GM12875 (cell line): ENCODE measurements at regions not wholly inside any gene's neighbourhood (a gene's known extent, or its start where the extent isn't known, plus 50 kb on each side); places are given as distances from the start of the nearest gene placed in this dataset.

ENCODE experiments used
- H3K4me3 ChIP-seq: one replicate; pipeline ENCODE4 v1.5.1; 2011; ENCODE audit warnings: low read depth, low read length, control low read depth
- TF ChIP-seq, protein P1 (sequence below): IDR thresholded peaks from 2 replicates; pipeline ENCODE4 v1.5.1; 2011; ENCODE audit warnings: low read depth, mild to moderate bottlenecking, control low read depth, inconsistent platforms, low read length, moderate library complexity, borderline replicate concordance; ENCODE audit not compliant: insufficient read depth

DNA sequence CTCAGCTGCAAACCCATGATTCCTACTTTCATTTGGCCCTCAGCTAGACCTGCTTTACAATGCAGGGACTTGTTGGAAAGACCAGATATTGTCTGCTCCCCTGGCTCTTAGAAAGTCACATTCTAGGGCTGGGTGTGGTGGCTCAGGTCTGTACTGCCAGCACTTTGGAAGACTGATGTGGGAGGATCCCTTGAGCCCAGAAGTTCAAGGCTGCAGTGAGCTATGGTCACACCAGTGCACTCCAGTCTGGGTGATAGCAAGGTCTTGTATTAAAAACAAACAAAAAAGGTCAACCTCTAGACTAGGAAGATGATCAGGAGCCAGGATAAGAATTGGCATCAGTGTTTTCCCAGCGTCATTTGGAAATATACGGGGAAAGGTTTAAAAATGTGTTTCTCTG is 145.8 kb downstream of the PALM2AKAP2 start:
- no peak overlapping the region for H3K4me3 ChIP-seq
- TF ChIP-seq, protein P1, sequence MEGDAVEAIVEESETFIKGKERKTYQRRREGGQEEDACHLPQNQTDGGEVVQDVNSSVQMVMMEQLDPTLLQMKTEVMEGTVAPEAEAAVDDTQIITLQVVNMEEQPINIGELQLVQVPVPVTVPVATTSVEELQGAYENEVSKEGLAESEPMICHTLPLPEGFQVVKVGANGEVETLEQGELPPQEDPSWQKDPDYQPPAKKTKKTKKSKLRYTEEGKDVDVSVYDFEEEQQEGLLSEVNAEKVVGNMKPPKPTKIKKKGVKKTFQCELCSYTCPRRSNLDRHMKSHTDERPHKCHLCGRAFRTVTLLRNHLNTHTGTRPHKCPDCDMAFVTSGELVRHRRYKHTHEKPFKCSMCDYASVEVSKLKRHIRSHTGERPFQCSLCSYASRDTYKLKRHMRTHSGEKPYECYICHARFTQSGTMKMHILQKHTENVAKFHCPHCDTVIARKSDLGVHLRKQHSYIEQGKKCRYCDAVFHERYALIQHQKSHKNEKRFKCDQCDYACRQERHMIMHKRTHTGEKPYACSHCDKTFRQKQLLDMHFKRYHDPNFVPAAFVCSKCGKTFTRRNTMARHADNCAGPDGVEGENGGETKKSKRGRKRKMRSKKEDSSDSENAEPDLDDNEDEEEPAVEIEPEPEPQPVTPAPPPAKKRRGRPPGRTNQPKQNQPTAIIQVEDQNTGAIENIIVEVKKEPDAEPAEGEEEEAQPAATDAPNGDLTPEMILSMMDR = no peak

DNA sequence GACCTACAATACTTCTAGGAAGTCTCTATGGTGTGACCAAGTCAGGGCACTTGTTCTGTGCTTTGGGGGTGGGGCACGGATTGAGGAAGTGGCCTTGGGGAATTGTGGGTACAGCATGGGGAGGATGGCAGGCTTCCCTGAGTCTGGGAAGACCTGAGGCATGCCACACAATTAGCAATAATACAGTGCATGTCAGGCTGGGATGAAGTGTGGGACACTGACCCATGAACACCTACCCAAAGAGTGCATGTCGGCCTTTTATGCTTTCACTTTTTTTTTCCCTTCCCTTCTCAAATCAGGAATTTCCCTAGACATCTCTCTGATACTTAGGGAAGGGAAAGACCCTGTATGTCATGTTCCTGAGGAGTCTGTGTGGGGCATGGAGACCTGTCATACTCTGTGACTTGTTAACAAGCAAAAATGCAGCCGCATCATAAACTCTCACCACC is 146.4 kb downstream of the PALM2AKAP2 start:
- TF ChIP-seq, protein P1 = no peak
- H3K4me3 ChIP-seq = no peak overlapping the region

DNA sequence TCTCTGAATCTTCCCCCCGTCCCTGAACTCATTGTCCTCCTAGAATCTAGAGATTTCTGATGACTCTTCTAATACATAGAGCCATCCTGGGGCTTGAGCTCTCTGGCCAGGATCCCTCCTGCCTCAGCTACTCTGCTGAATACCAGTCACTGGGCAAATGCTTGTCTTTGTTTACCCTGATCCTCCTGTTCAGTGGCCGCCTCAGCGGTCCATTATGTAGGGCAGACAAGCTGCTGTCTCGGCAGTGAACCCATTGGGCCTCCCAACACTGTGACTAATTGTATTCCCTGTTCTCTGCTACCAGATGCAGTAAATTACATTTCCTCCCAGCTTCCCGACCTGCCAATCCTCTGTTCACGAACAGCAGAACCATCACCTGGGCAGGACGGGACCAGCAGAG is 151.6 kb downstream of the PALM2AKAP2 start:
- no peak overlapping the region for H3K4me3 ChIP-seq
- TF ChIP-seq, protein P1 = no peak

DNA sequence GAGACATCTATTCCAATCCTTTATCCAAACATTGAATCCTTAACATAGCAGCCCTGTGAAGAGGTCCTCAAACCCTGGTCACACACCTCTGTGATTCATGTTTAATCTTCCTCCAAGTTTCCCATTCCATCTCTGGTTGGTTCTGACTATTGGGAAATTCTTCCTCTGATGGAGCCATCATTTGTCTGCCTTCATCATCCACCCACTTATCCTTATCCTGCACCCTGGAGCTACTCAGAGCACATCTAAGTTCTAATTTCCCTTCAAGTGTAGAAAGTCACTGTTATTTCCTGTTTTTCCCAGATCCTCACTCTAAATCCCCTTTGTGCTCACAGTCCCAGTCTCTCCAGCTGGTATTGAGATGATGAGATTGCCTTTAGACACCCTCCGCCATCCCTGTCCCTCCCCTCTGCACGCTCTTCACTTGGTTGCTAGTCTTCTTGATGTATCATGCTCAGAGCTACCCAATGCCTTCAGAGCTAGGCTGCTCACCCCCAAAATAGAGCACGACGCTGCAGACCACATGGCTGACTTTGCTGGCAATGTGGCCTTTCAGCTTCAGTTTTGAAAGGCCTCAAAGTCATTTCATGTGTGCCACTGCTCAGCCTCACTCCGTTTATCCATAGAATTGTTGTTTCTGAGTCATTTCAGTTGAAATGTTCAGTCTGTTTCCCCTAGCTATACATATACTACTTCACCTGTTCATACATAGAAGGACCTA is 154.3 kb downstream of the PALM2AKAP2 start:
- no peak overlapping the region for H3K4me3 ChIP-seq
- TF ChIP-seq, protein P1 = no peak

DNA sequence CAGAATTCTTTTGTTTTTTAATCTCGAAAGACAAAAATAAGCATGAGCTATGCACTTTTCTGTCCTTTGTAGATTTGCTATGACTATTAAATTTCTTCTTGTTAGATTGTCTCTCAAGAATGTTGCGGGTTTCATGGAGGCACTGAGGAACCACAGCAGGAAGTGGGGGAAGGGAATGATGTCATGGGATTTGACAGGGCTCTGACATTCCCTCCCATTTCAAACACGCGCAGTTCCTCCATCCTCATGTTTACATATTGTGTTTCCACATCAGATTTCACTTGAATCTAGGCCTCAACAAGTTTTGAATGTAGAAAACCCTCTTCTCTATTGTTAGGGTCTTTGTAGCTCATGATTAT is 154.8 kb downstream of the PALM2AKAP2 start:
- H3K4me3 ChIP-seq = no peak overlapping the region
- TF ChIP-seq, protein P1 = no peak

DNA sequence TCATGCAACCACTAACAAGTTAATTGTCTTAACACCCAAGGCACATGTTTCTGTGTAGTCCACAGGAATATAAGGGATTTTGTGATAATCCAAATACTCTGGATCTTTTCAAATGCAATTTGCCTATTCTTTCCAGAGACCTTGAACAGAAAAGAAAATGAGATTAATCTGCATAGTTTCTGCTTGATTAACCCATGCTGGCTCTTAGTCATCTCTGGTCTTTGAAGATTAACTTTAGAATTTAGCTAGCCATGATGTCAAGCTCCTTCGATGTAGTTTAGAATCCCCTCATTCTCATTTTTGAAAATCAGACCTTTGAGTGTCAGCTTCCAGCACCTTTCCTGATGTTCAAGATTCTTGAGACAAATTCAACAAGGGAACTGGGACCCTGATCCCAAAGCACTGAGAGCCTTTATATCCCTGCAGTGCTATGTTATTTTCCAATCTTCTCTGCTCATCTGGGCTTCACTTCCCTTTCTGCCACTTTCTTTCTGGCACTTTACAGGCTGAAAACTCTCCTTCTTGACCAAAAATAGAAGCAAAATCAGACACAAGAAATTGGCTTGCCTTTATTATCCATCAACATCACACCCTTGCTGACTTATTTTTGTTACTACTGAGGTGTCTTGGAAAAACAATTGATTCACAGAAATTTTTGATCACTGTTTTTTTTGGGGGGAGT is 155.5 kb downstream of the PALM2AKAP2 start:
- TF ChIP-seq, protein P1 = no peak
- H3K4me3 ChIP-seq = no peak overlapping the region
